H54 (cell line): ENCODE measurements at regions not wholly inside any gene's neighbourhood (a gene's known extent, or its start where the extent isn't known, plus 50 kb on each side); places are given as distances from the start of the nearest gene placed in this dataset.

Source experiments
- DNase-seq: peaks from one replicate; pipeline ENCODE4 v3.0.0; 2011; ENCODE audit warnings: low spot score, mixed read lengths; ENCODE audit not compliant: insufficient read length
- FAIRE-seq: peaks from 3 replicates; lab custom pipeline; 2011; peaks lifted over from hg19 to GRCh38; lab: Jason Lieb, UNC
- POLR2A ChIP-seq: IDR thresholded peaks from 2 replicates; pipeline ENCODE4 v1.6.1; 2011; ENCODE audit warnings: low read depth, mild to moderate bottlenecking, low read length

- FAIRE-seq (no peak), DNase-seq (no peak)
- TF ChIP-seq POLR2A: no peak
These were observed 64.5 kb downstream of the RBFOX3 start for GRCh38 chr17:79546386-79546785.

- FAIRE-seq (no peak), DNase-seq (no peak)
- no peak for TF ChIP-seq POLR2A
These were observed 65.4 kb downstream of the RBFOX3 start for GRCh38 chr17:79545251-79546005.

- no peak for FAIRE-seq
These were observed 66.5 kb downstream of the RBFOX3 start for GRCh38 chr17:79544142-79544914.

GRCh38 chr17:79543531-79543930 lies 67.3 kb downstream of the RBFOX3 start:
- TF ChIP-seq POLR2A: no peak
- DNase-seq: no peak
- no peak for FAIRE-seq

More at GRCh38 chr17:79544142-79544914, 66.5 kb downstream of the RBFOX3 start:
- DNase-seq: no peak
- TF ChIP-seq POLR2A: no peak

GRCh38 chr17:79542718-79543117 lies 68.1 kb downstream of the RBFOX3 start:
- DNase-seq (no peak), FAIRE-seq (no peak)
- TF ChIP-seq POLR2A: no peak

- DNase-seq: no peak
- no peak for FAIRE-seq
- no peak for TF ChIP-seq POLR2A
These were observed 69.6 kb downstream of the RBFOX3 start for GRCh38 chr17:79541056-79541850.

GRCh38 chr17:79539944-79540705 lies 70.7 kb downstream of the RBFOX3 start:
- no peak for TF ChIP-seq POLR2A
- no peak for DNase-seq

DNA sequence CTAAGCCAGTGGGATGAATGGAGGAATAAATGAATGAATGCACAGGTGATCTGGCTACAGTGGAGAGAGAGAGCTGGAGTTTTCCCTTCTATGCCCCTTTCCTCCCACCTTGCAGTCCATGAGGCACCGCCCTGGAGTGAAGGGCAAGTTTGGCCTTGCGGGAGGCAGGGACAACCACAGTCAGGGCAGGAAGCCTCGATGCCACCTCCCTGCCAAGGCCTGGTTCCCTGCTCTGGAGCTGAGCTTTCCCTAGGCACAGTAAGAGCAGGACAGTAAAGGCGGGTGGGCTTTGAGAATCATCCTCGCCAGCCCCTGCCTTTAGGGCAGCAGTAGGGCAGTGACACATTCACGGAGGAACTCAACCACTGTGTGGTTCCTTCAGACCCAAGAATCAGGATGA lies 72.6 kb downstream of the RBFOX3 start:
- FAIRE-seq (no peak), DNase-seq (no peak)
- TF ChIP-seq POLR2A: no peak

More at GRCh38 chr17:79539944-79540705, 70.7 kb downstream of the RBFOX3 start:
- no peak for FAIRE-seq

GRCh38 chr17:79537686-79538085 lies 73.2 kb downstream of the RBFOX3 start:
- DNase-seq: no peak
- TF ChIP-seq POLR2A: no peak
- FAIRE-seq: no peak

GRCh38 chr17:79537061-79537460 lies 73.8 kb downstream of the RBFOX3 start:
- FAIRE-seq (no peak), DNase-seq (no peak)
- TF ChIP-seq POLR2A: no peak

DNA sequence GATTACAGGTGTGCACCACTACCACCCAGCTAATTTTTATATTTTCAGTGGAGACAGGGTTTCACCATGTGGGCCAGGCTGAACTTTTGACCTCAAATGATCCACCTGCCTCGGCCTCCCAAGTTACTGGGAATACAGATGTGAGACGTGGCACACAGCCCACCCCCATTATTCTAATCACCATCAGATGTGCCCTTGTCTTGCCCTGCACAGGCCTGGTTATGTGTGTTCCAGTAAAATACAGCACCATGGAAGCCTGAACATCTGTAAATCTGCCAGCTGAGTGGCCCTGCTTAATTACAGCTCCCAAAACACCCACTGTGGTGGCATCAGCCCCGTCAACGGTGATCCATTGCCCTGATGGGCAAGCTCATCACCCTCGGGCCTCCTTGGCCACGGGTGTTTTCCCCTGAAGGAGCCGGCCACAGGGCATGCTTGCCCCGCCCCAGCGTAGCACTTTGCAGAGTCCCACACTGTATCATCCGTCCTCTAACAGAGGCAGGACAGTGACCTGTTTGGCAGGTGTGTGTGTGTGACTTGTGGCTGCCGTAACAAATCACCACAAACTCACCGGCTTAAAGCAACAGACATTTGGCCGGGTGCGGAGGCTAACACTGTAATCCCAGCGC lies 74.5 kb downstream of the RBFOX3 start:
- no peak for TF ChIP-seq POLR2A
- no peak for DNase-seq
- FAIRE-seq: no peak

DNA sequence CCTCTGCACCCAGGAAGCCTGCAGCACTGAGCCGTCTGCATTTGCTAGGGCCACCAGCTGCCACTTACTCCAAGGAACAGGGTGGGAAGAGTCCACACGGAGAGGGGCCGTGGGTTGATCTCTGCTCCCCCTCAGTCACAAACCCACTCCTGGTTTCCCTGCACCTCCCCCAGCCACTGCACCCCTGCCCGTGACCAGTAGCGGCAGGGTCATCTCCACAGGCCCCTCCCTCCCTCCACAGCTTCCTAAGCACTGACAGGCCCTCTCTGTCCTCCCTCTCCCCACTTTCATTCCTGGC lies 75.2 kb downstream of the RBFOX3 start:
- FAIRE-seq: no peak
- no peak for DNase-seq
- no peak for TF ChIP-seq POLR2A
